Mesothelial cell of epicardium (in vitro differentiated cells): ENCODE measurements at regions not wholly inside any gene's neighbourhood (a gene's known extent, or its start where the extent isn't known, plus 50 kb on each side); places are given as distances from the start of the nearest gene placed in this dataset.

Source experiments
- DNase-seq, 2 experiments: peaks; one replicate each; pipeline ENCODE4 v3.0.0; 2021; ENCODE audit warnings: low spot score in 2 of 2; ENCODE audit not compliant: unreplicated experiment in 2 of 2
- H3K27ac Mint-ChIP-seq: 2 replicates; pipeline ENCODE4 v1.8.0; 2021; ENCODE audit warnings: mixed read lengths
- H3K27me3 Mint-ChIP-seq: 2 replicates; pipeline ENCODE4 v1.8.0; 2021; ENCODE audit warnings: low read depth, mixed read lengths
- H3K36me3 Mint-ChIP-seq: 2 replicates; pipeline ENCODE4 v1.8.0; 2021; ENCODE audit warnings: mixed read lengths
- H3K4me1 Mint-ChIP-seq: 2 replicates; pipeline ENCODE4 v1.8.0; 2021; ENCODE audit warnings: mixed read lengths
- H3K4me3 Mint-ChIP-seq: 2 replicates; pipeline ENCODE4 v1.8.0; 2021; ENCODE audit warnings: mild to moderate bottlenecking, moderate library complexity, mixed read lengths
- H3K9me3 Mint-ChIP-seq: 2 replicates; pipeline ENCODE4 v1.8.0; 2021; ENCODE audit warnings: mixed read lengths
- TF ChIP-seq, protein P1 (sequence below): fragments of 200-600 bp; sonication (generic); IDR thresholded peaks from one replicate; pipeline ENCODE4 v1.5.0; 2021; ENCODE audit warnings: antibody characterized with exemption; ENCODE audit not compliant: unreplicated experiment

DNA sequence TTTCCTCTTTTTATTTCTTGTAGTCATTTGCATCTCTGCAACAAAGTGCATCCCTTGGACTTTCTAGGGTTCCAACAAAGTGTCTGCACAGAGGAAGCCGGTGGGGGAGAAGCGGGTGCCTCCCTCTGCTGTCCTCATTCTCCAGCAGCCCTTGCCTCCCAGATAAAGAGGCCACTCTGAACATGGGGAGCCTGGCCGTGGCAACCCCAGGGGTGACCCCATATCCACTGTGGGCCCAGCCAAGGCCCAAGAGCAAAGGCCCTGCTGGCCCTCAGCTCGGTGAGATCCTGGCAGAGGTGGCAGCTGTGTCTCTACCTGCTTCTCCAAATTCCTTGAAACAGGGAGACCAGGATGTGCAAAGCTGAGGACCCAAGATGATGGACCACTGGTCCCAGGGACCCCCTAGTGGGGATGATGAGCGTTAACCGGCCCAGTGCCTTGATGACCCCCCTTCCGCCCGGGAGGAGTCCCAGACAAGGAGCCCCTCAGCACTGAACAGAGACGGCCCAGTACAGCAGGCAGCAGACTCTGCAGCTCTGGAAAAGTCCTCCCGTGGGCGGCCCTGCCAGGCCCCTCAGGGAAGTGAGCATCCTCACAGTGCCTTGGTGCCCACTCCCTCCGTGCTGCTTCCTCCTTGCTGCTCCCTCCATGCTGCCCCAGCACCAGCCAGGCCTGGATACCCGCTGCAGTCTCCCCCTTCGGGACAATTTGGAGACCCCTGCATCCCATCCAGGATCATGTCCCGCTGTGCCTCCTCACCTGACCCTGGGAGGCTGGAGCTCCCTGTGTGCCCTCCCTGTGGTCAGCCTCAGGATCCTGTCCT is 62.5 kb downstream of the MRPL36 start:
- H3K4me3 Mint-ChIP-seq: no peak overlapping the region

DNA sequence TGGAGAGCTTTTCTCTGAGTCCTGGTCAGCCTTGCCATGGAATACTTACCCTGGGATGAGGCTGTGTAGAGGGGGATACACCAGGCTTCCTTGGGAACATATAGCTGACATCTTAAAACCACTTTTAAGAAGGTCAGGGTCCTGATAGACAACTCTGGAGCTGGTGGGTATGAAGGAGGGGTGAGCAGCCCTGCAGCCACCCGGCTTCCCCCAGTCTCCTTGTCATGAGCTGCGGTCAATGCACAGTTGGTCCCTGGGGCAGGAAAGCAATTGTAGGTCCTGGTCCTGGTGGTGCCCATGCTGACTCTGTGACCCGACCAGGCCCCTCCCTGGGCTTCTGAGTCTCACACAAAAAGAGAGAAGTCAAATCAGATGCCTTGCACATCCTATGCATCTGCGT is 63.6 kb downstream of the MRPL36 start:
- H3K4me3 Mint-ChIP-seq: no peak overlapping the region

More for the DNA sequence above, 62.5 kb downstream of the MRPL36 start:
- H3K4me1 Mint-ChIP-seq: no peaks in the 10 kb centered on the region
- TF ChIP-seq, protein P1, sequence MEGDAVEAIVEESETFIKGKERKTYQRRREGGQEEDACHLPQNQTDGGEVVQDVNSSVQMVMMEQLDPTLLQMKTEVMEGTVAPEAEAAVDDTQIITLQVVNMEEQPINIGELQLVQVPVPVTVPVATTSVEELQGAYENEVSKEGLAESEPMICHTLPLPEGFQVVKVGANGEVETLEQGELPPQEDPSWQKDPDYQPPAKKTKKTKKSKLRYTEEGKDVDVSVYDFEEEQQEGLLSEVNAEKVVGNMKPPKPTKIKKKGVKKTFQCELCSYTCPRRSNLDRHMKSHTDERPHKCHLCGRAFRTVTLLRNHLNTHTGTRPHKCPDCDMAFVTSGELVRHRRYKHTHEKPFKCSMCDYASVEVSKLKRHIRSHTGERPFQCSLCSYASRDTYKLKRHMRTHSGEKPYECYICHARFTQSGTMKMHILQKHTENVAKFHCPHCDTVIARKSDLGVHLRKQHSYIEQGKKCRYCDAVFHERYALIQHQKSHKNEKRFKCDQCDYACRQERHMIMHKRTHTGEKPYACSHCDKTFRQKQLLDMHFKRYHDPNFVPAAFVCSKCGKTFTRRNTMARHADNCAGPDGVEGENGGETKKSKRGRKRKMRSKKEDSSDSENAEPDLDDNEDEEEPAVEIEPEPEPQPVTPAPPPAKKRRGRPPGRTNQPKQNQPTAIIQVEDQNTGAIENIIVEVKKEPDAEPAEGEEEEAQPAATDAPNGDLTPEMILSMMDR: no peak
- H3K27me3 Mint-ChIP-seq: peaks cover 33% of the 10 kb centered on the region
- H3K9me3 Mint-ChIP-seq: peaks cover 31% of the 10 kb centered on the region
- no peak overlapping the region for H3K27ac Mint-ChIP-seq
- DNase-seq: no peak
- peaks cover 4% of the 10 kb centered on the region for H3K36me3 Mint-ChIP-seq

DNA sequence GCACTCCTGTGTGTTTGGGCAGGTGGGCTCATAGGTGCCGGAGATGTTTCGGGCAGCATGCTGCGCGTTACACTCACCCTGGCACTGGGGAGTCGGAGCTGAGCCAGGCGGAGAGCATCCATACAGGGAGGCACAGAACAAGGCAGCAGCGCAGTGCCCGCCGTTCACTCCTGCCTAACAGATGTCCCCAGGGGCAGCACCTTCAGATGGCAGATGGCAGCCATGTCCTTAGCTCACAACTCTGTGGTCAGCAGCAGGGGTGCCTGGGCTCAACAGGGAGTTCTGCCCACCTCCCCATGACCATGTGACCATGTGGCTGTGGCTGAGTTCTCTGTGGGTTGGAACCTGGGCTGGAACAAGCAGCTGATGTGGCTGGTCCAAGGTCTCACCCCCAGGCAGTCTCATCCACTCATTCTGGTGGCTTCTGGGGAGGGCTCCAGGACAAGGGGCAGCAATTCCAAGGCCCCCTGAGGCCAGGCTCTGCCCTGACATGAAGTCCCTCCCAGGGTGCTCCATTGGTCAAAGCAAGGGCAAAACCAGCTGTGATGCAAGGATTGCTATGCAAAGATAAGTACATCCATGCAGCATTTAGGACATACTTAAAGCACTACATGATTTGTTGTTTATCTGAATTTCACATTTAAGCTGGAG is 64.2 kb downstream of the MRPL36 start:
- H3K4me3 Mint-ChIP-seq: no peak overlapping the region
- TF ChIP-seq, protein P1: no peak
- H3K9me3 Mint-ChIP-seq: peaks cover 18% of the 10 kb centered on the region
- H3K36me3 Mint-ChIP-seq: no peaks in the 10 kb centered on the region
- no peaks in the 10 kb centered on the region for H3K4me1 Mint-ChIP-seq
- no peak overlapping the region for H3K27ac Mint-ChIP-seq
- DNase-seq: no peak
- H3K27me3 Mint-ChIP-seq: peaks cover 48% of the 10 kb centered on the region

More for the DNA sequence above, 63.6 kb downstream of the MRPL36 start:
- Mint-ChIP-seq H3K9me3 (peaks cover 24% of the 10 kb centered on the region), H3K27ac (no peak overlapping the region), H3K36me3 (peaks cover 3% of the 10 kb centered on the region), H3K27me3 (peaks cover 44% of the 10 kb centered on the region), H3K4me1 (no peaks in the 10 kb centered on the region)
- TF ChIP-seq, protein P1: no peak
- no peak for DNase-seq

DNA sequence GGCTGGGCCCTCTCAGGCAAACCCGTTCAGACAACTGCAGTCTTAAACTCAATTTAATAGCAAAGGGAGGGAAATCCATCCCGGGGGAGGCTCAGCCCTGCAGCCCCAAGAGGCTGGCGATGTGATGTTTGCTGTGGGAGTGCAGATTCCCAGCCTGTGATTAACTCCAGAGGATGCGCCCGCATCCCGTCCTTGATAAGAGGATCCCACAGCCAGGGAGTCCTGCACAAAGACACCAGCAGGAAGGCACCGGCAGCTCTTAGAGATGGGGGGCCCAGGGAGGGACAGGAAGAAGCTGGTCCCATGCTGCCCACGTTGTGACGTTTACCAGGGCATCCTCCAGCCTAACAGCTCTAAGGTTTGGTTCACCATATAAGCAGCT is 64.7 kb downstream of the MRPL36 start:
- no peaks in the 10 kb centered on the region for H3K4me1 Mint-ChIP-seq
- no peak overlapping the region for H3K4me3 Mint-ChIP-seq
- no peaks in the 10 kb centered on the region for H3K36me3 Mint-ChIP-seq
- TF ChIP-seq, protein P1: no peak
- peaks cover 52% of the 10 kb centered on the region for H3K27me3 Mint-ChIP-seq
- H3K9me3 Mint-ChIP-seq: peaks cover 13% of the 10 kb centered on the region
- DNase-seq: no peak
- H3K27ac Mint-ChIP-seq: no peak overlapping the region

DNA sequence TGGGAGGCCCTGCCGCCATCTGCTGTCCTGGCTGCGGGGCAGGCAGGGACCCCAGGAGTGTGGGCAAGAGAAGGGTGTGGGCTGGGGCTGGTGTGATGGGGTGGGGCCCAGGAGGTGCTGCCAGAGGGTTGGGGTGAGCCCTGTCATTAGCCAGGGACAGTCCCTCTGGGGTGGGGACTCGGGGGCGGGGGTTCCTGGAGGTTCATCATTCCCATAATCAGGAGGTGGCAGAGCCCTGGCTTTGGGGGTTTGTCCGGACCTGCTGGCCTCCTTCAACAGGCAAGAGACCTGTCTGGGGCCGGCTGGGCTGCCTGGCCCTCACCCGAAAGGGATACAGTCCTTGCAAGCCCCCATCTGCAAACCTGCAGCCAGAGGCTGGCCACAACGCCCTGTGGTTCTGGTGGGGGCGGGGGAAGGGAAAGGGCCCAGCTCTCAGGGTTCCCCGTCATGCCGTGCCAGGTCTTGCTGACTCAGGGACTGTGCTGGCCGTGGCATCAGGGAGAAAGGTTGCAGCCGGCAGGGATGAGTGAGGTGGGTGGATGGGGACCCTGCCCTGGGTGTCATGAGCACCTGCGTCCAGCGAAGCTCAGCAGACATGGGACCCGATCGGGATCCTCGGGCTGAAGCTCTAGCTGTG is 65.2 kb downstream of the MRPL36 start:
- no peaks in the 10 kb centered on the region for H3K36me3 Mint-ChIP-seq
- H3K27me3 Mint-ChIP-seq: peaks cover 52% of the 10 kb centered on the region
- H3K9me3 Mint-ChIP-seq: peaks cover 8% of the 10 kb centered on the region
- no peak for DNase-seq
- no peak overlapping the region for H3K4me3 Mint-ChIP-seq
- TF ChIP-seq, protein P1: no peak
- no peak overlapping the region for H3K27ac Mint-ChIP-seq
- H3K4me1 Mint-ChIP-seq: no peaks in the 10 kb centered on the region
